Spleen (tissue), 7 donors: ENCODE measurements at regions not wholly inside any gene's neighbourhood (a gene's known extent, or its start where the extent isn't known, plus 50 kb on each side); places are given as distances from the start of the nearest gene placed in this dataset.
"Not testable (repeated sequence)": the region's sequence is repeated elsewhere in the genome, so short reads cannot be mapped to it uniquely, and the experiment has no call there.

Experiments
- POLR2A ChIP-seq, 3 donors: fragments of 450-650 bp; IDR thresholded peaks; one replicate each; pipeline ENCODE4 v1.5.1; 2017; ENCODE audit warnings: antibody characterized with exemption in 3 of 3, mild to moderate bottlenecking in 1 of 3
- POLR2AphosphoS5 ChIP-seq, 3 donors: sonication (generic); formaldehyde crosslinking; IDR thresholded peaks; one replicate each; pipeline ENCODE4 v1.5.1; 2017; ENCODE audit warnings: antibody characterized with exemption in 3 of 3
- TF ChIP-seq, protein P1 (sequence below), 11 experiments: fragments of 200-600 bp in 7 of 11; fragments of 450-650 bp in 4 of 11; sonication (generic) in 4 of 11; IDR thresholded peaks in 8 of 11; conservative IDR thresholded peaks in 3 of 11; 1 replicate in 7 of 11; 2 replicates in 4 of 11; pipeline versions ENCODE4 v1.4.0 to v1.8.0; 2016 to 2021; ENCODE audit warnings: antibody characterized with exemption in 11 of 11, inconsistent platforms in 4 of 11, mild to moderate bottlenecking in 1 of 11
- donor health status: DM: no; HTN: no; CAD: no; lungs with moderate emphysema.
- donor health status: DM: no; HTN: no; CAD: no.
- donor health status: DM: no; HTN: no; CAD: no.

GRCh38 chr12:124643768-124644167 is 76.4 kb upstream of the NCOR2 start:
- TF ChIP-seq, protein P1, sequence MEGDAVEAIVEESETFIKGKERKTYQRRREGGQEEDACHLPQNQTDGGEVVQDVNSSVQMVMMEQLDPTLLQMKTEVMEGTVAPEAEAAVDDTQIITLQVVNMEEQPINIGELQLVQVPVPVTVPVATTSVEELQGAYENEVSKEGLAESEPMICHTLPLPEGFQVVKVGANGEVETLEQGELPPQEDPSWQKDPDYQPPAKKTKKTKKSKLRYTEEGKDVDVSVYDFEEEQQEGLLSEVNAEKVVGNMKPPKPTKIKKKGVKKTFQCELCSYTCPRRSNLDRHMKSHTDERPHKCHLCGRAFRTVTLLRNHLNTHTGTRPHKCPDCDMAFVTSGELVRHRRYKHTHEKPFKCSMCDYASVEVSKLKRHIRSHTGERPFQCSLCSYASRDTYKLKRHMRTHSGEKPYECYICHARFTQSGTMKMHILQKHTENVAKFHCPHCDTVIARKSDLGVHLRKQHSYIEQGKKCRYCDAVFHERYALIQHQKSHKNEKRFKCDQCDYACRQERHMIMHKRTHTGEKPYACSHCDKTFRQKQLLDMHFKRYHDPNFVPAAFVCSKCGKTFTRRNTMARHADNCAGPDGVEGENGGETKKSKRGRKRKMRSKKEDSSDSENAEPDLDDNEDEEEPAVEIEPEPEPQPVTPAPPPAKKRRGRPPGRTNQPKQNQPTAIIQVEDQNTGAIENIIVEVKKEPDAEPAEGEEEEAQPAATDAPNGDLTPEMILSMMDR (IDR thresholded peaks at IDR 0.05 in 8 of 11, conservative IDR thresholded peaks at IDR 0.05 in 3 of 11): not testable (repeated sequence)
- TF ChIP-seq POLR2AphosphoS5, POLR2A (IDR thresholded peaks at IDR 0.05): not testable (repeated sequence)
